HEK293T (cell line): ENCODE measurements at regions not wholly inside any gene's neighbourhood (a gene's known extent, or its start where the extent isn't known, plus 50 kb on each side); places are given as distances from the start of the nearest gene placed in this dataset.

Source experiments
- CTCF ChIA-PET: fragments of 350-600 bp; formaldehyde crosslinking; extraction: SDS; loops from one replicate; lab custom pipeline; 2021; ENCODE audit warnings: antibody characterized with exemption, inconsistent platforms; lab: Yijun Ruan, JAX
- POLR2A ChIA-PET: fragments of 350-600 bp; formaldehyde crosslinking; extraction: SDS; loops from one replicate; lab custom pipeline; 2020; ENCODE audit warnings: antibody characterized with exemption, inconsistent platforms; lab: Yijun Ruan, JAX
- DNase-seq: peaks from one replicate; pipeline ENCODE4 v3.0.0; 2012; ENCODE audit warnings: mixed read lengths; ENCODE audit errors: extremely low spot score
- ARNT ChIP-seq: fragments of 450-650 bp; IDR thresholded peaks from 2 replicates; pipeline ENCODE4 v1.6.1; 2017; ENCODE audit warnings: mild to moderate bottlenecking
- BHLHE40 ChIP-seq: fragments of 450-650 bp; IDR thresholded peaks from 2 replicates; pipeline ENCODE4 v1.6.1; 2016; ENCODE audit warnings: mild to moderate bottlenecking, moderate library complexity, borderline replicate concordance
- CTBP1 ChIP-seq: fragments of 450-650 bp; IDR thresholded peaks from 2 replicates; pipeline ENCODE4 v1.6.1; 2016; ENCODE audit warnings: borderline replicate concordance
- ELF4 ChIP-seq: fragments of 450-650 bp; IDR thresholded peaks from 2 replicates; pipeline ENCODE4 v1.6.1; 2017; ENCODE audit warnings: antibody characterized with exemption
- FOXA1 ChIP-seq: fragments of 450-650 bp; IDR thresholded peaks from 2 replicates; pipeline ENCODE4 v1.6.1; 2016; ENCODE audit warnings: mild to moderate bottlenecking
- FOXK2 ChIP-seq: fragments of 450-650 bp; IDR thresholded peaks from 2 replicates; pipeline ENCODE4 v1.6.1; 2016; ENCODE audit warnings: mild to moderate bottlenecking
- FOXM1 ChIP-seq: fragments of 450-650 bp; IDR thresholded peaks from 2 replicates; pipeline ENCODE4 v1.6.1; 2017; ENCODE audit warnings: mild to moderate bottlenecking, borderline replicate concordance
- HDGF ChIP-seq: fragments of 450-650 bp; IDR thresholded peaks from 2 replicates; pipeline ENCODE4 v1.6.1; 2017; ENCODE audit warnings: antibody characterized with exemption, borderline replicate concordance
- L3MBTL2 ChIP-seq: fragments of 450-650 bp; conservative IDR thresholded peaks from 2 replicates; pipeline ENCODE4 v1.6.1; 2016; ENCODE audit warnings: mild to moderate bottlenecking
- LEF1 ChIP-seq: fragments of 450-650 bp; IDR thresholded peaks from 2 replicates; pipeline ENCODE4 v1.6.1; 2017; ENCODE audit warnings: mild to moderate bottlenecking, borderline replicate concordance
- NFRKB ChIP-seq: fragments of 450-650 bp; IDR thresholded peaks from 2 replicates; pipeline ENCODE4 v1.6.1; 2016; ENCODE audit warnings: mild to moderate bottlenecking, moderate library complexity
- SP1 ChIP-seq: fragments of 450-650 bp; IDR thresholded peaks from 2 replicates; pipeline ENCODE4 v1.6.1; 2017
- SUZ12 ChIP-seq: fragments of 450-650 bp; IDR thresholded peaks from 2 replicates; pipeline ENCODE4 v1.6.1; 2016; ENCODE audit warnings: mild to moderate bottlenecking
- TARDBP ChIP-seq: fragments of 450-650 bp; IDR thresholded peaks from 2 replicates; pipeline ENCODE4 v1.6.1; 2016
- ZNF384 ChIP-seq: fragments of 450-650 bp; IDR thresholded peaks from 2 replicates; pipeline ENCODE4 v1.6.1; 2016
- TF ChIP-seq, protein P1 (sequence below): fragments of 450-650 bp; IDR thresholded peaks from 2 replicates; pipeline ENCODE4 v1.6.1; 2016

GRCh38 chr18:44562986-44563385 lies 117.7 kb upstream of the SETBP1 start:
- TF ChIP-seq ZNF384, result no peak
- TF ChIP-seq FOXA1, result no peak
- no peak for TF ChIP-seq L3MBTL2
- no peak for TF ChIP-seq BHLHE40
- no peak for TF ChIP-seq FOXM1
- no peak for TF ChIP-seq ARNT
- TF ChIP-seq HDGF, result no peak
- TF ChIP-seq LEF1, result no peak
- no peak for TF ChIP-seq SP1
- no peak for TF ChIP-seq SUZ12
- TF ChIP-seq ELF4, result no peak
- TF ChIP-seq, protein P1, sequence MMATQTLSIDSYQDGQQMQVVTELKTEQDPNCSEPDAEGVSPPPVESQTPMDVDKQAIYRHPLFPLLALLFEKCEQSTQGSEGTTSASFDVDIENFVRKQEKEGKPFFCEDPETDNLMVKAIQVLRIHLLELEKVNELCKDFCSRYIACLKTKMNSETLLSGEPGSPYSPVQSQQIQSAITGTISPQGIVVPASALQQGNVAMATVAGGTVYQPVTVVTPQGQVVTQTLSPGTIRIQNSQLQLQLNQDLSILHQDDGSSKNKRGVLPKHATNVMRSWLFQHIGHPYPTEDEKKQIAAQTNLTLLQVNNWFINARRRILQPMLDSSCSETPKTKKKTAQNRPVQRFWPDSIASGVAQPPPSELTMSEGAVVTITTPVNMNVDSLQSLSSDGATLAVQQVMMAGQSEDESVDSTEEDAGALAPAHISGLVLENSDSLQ, result no peak
- TF ChIP-seq FOXK2, result no peak
- no peak for TF ChIP-seq CTBP1
- CTCF ChIA-PET, result no interaction called here
- POLR2A ChIA-PET, result no interaction called here
- DNase-seq, result no peak

- TF ChIP-seq LEF1, result no peak
- CTCF ChIA-PET, result no interaction called here
- POLR2A ChIA-PET, result no interaction called here
- no peak for DNase-seq
These were observed 115.8 kb upstream of the SETBP1 start for GRCh38 chr18:44564922-44565321.

DNA sequence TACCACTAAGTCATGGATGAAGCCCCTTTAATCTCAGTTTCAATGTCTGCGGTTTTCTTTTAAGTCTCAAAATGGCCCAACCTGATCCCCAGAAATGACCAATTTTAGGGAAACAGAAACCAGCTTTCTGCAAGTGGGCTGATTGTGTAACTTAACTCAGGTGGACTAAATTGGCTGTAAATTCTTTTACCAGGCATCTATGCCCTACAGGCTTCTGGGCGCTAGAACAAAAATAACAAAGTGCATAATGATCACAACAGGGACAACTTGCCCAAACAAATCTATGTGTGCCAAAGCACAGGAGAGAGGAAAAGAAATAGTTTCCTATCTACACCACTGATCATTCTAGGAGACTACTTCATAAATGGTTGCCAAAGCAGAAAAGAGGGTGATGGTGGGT lies 112.3 kb upstream of the SETBP1 start:
- TF ChIP-seq SP1 (no peak), ZNF384 (no peak), ARNT (no peak), FOXK2 (no peak), TARDBP (no peak), NFRKB (no peak), FOXA1 (no peak), FOXM1 (no peak), SUZ12 (no peak), CTBP1 (no peak), BHLHE40 (no peak), L3MBTL2 (no peak), LEF1 (no peak), HDGF (no peak), ELF4 (no peak)
- TF ChIP-seq, protein P1, result no peak
- ChIA-PET CTCF (no interaction called here), POLR2A (no interaction called here)
- DNase-seq, result no peak

GRCh38 chr18:44568986-44569385 lies 111.7 kb upstream of the SETBP1 start:
- DNase-seq, result no peak
- TF ChIP-seq ELF4 (no peak), L3MBTL2 (no peak), FOXA1 (no peak), CTBP1 (no peak), SUZ12 (no peak), TARDBP (no peak), FOXK2 (no peak), NFRKB (no peak), BHLHE40 (no peak), ARNT (no peak), FOXM1 (no peak)
- ChIA-PET POLR2A (no interaction called here), CTCF (no interaction called here)

DNA sequence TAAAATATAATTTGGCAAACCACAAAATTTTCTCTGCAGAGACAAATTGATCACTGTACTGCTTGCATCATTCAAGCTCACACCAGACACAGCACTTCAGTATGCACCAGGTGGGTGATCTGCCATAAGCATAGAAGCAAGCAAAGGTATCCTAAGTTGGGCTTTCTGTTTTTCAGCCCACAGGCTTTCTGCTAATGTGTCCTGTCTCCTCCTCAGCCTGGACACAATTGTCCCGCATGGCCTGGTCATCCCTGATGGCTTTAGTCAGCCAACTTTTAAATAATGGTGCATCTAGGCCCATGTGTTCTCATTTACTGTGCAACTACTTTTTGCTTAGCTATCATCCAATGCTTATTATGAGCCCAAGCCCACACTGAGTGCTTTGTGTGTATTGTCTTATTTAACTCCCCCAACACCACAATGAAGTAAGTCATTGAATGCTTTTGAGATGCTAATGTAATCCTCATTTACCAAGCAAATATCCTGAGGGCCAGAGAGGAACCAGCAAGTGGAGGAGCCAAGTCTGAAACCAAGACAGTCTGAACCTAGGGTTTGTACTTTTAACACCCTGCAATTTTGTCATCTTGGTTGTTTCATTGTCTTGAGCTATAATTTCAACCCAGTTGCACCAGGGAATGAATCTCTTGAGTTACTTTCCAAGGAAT lies 111.2 kb upstream of the SETBP1 start:
- DNase-seq, result no peak
- ChIA-PET POLR2A (no interaction called here), CTCF (no interaction called here)

DNA sequence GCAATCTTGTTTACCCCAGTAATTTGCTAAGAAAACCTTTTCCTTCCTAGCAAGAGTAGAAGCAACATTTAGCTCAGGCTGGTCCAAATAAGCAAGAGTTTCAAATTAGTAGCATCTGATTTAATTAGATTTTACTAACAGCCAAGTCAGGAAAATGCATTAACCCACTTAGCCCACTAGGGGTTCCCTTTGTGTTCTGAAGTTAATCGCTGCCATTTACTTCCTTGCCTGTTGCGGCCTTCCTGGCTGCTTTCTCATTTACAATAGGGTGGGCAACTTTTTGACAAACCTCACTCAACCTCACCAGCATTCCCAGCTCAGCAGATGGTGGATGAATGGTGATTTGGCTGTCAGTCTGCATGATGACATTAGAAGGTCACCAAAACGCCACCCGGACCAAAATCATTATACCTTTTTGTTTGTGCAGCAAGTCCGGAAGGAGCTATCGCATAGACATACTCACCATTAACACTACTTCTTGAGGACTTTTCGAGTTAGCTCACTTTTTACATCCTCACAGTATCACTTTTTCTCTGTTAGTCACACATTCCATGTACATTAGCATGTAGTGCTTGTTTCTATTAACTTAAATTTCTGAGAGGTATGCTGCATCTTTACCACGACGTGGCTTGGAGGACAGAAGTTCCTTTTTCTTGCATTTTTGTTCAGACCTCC lies 101.5 kb upstream of the SETBP1 start:
- TF ChIP-seq FOXM1 (no peak), ZNF384 (no peak), BHLHE40 (no peak), SP1 (no peak), TARDBP (no peak), FOXK2 (no peak), CTBP1 (no peak), HDGF (no peak), ARNT (no peak), NFRKB (no peak), FOXA1 (no peak), LEF1 (no peak)
- TF ChIP-seq, protein P1, result no peak
- DNase-seq, result peak; percentile 9
- ChIA-PET POLR2A (no interaction called here), CTCF (no interaction called here)

More for the DNA sequence above, 111.2 kb upstream of the SETBP1 start:
- no peak for TF ChIP-seq HDGF
- TF ChIP-seq CTBP1, result no peak
- TF ChIP-seq ZNF384, result no peak
- no peak for TF ChIP-seq FOXK2
- TF ChIP-seq ELF4, result no peak
- no peak for TF ChIP-seq SUZ12
- no peak for TF ChIP-seq BHLHE40
- no peak for TF ChIP-seq FOXA1
- no peak for TF ChIP-seq NFRKB
- TF ChIP-seq L3MBTL2, result no peak
- no peak for TF ChIP-seq ARNT
- TF ChIP-seq, protein P1, result no peak
- TF ChIP-seq SP1, result no peak
- TF ChIP-seq LEF1, result no peak
- no peak for TF ChIP-seq FOXM1
